Duodenal mucosa (tissue), 2 donors: ENCODE measurements at regions not wholly inside any gene's neighbourhood (a gene's known extent, or its start where the extent isn't known, plus 50 kb on each side); places are given as distances from the start of the nearest gene placed in this dataset.

ENCODE experiments used
- H3K27ac ChIP-seq: one replicate; pipeline ENCODE4 v1.7.0; 2013; ENCODE audit warnings: low read depth, low read length
- H3K27me3 ChIP-seq, 2 donors: one replicate each; pipeline ENCODE4 v1.7.0; 2013; ENCODE audit warnings: low read length in 2 of 2, control low read depth in 1 of 2; ENCODE audit not compliant: insufficient read depth in 2 of 2, control insufficient read depth in 1 of 2
- H3K36me3 ChIP-seq, 2 donors: one replicate each; pipeline ENCODE4 v1.7.0; 2013; ENCODE audit warnings: low read length in 2 of 2, control low read depth in 1 of 2; ENCODE audit not compliant: insufficient read depth in 2 of 2, control insufficient read depth in 1 of 2
- H3K4me1 ChIP-seq, 2 donors: one replicate each; pipeline ENCODE4 v1.7.0; 2013; ENCODE audit warnings: low read length in 2 of 2, control low read depth in 1 of 2; ENCODE audit not compliant: insufficient read depth in 2 of 2, control insufficient read depth in 1 of 2
- H3K4me3 ChIP-seq, 2 donors: one replicate each; pipeline ENCODE4 v1.7.0; 2013; ENCODE audit warnings: low read length in 2 of 2, low read depth in 1 of 2
- H3K9ac ChIP-seq, 2 donors: one replicate each; pipeline ENCODE4 v1.7.0; 2013; ENCODE audit warnings: low read length in 2 of 2, low read depth in 1 of 2
- H3K9me3 ChIP-seq, 2 donors: one replicate each; pipeline ENCODE4 v1.7.0; 2013; ENCODE audit warnings: low read length in 2 of 2, control low read depth in 1 of 2; ENCODE audit not compliant: control insufficient read depth in 1 of 2

DNA sequence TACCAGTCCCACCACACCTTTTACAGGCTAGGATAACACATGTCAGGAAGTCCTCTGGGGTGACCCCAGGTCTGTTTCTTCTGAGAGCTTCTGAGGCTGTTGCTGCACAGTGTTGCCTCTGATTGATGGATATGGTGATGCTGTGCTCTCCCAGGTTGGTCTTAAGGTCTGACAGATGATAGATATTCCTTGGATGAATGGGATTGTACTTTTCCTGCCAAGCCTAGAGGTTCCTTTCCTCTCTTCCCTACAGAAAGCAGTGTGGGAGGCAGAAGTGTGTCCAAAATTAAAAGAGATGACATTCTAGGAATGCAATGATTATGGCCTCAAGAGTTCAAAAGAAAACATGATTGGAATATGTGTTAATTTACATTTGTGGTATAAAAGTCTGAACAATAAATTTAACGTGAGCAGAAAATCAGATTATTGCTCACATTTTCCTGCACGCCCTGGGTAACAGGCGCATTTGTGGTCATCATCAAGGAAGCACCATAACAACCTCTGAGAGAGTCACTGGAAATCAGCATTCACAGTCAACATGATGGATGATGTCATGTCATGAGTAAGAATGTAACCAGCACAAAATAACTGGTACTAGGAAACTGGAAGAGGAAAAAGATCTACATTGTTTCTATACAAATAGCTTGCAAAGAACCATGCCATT, 73.7 kb downstream of the BBS10 start:
- Histone ChIP-seq H3K27ac (no peak overlapping the region), H3K4me1 (no peaks in the 10 kb centered on the region), H3K9me3 (no peaks in the 10 kb centered on the region), H3K36me3 (no peaks in the 10 kb centered on the region), H3K4me3 (no peak overlapping the region), H3K27me3 (no peaks in the 10 kb centered on the region), H3K9ac (no peak overlapping the region)

DNA sequence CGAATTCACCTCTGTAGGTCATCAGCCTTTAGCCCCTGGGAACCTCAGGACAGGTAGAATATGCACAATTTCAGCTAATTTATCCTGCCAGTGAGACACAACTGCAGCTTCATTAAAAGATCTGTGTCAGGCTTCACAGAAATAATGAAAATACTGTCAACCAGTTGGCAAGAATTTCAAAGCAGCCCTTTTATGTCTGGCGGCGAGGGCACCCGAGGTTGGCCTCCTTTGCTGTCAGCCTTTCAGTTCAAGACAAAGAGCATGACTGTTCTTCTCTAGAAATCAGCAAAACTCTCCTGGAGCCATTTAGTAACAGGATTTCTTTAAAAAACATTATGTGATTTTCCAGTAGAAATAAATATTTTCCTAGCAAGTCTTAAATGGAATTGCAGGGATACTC, 75.9 kb downstream of the BBS10 start:
- no peak overlapping the region for H3K4me3 ChIP-seq
- H3K27ac ChIP-seq = no peak overlapping the region
- no peaks in the 10 kb centered on the region for H3K27me3 ChIP-seq
- no peaks in the 10 kb centered on the region for H3K9me3 ChIP-seq
- H3K36me3 ChIP-seq = no peaks in the 10 kb centered on the region
- H3K4me1 ChIP-seq = no peaks in the 10 kb centered on the region
- H3K9ac ChIP-seq = no peak overlapping the region

DNA sequence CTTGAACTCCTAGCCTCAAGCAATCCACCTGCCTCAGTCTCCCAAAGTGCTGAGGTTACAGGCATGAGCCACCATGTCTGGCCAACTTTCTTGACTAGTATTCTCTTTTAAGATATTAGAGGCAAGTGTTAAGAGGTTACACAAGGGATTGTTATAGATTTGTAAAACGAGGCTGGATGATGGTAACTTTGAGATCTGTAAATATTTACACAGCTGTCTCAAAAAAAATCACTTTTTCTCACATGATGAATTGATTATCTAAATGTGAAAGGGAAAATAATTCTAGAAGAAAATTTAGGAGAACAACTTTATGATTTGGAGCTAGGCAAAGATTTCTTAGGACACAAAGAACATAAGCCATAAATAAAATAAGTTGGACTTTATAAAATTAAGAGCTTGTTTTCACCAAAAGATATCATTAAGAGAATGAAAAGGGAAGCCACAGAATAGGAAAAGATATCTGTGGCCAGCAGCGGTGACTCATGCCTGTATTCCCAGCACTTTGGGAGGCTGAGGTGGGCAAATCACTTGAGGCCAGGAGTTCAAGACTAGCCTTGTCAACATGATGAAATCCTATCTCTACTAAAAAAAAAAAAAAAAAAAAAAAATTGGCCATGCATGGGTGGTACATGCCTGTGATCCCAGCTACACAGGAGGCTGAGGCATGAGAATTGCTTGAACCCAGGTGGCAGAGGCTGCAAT, 77.4 kb downstream of the BBS10 start:
- H3K9ac ChIP-seq = no peak overlapping the region
- no peaks in the 10 kb centered on the region for H3K9me3 ChIP-seq
- H3K36me3 ChIP-seq = no peaks in the 10 kb centered on the region
- no peaks in the 10 kb centered on the region for H3K4me1 ChIP-seq
- H3K27me3 ChIP-seq = no peaks in the 10 kb centered on the region
- H3K4me3 ChIP-seq = no peak overlapping the region
- H3K27ac ChIP-seq = no peak overlapping the region

DNA sequence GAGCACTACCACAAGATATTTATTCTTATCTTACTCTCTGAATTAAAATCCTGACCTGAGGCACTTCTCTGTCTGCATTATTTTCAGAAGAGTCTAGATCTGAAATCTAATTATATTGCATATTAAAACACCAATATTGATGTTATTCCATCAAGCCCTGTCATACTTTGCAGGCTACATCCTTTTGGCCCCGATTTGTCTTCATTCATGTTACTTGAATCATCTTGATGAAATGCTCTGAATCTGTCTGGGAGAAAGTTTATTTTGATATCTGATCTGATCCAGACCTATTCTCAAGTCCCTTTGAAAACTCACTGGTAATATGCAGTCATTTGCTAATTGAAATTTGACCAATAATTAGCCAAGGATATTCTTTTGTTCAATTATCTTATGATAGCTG, 79.9 kb downstream of the BBS10 start:
- no peaks in the 10 kb centered on the region for H3K27me3 ChIP-seq
- H3K9ac ChIP-seq = no peak overlapping the region
- H3K27ac ChIP-seq = no peak overlapping the region
- no peaks in the 10 kb centered on the region for H3K9me3 ChIP-seq
- no peaks in the 10 kb centered on the region for H3K4me1 ChIP-seq
- no peak overlapping the region for H3K4me3 ChIP-seq
- no peaks in the 10 kb centered on the region for H3K36me3 ChIP-seq

DNA sequence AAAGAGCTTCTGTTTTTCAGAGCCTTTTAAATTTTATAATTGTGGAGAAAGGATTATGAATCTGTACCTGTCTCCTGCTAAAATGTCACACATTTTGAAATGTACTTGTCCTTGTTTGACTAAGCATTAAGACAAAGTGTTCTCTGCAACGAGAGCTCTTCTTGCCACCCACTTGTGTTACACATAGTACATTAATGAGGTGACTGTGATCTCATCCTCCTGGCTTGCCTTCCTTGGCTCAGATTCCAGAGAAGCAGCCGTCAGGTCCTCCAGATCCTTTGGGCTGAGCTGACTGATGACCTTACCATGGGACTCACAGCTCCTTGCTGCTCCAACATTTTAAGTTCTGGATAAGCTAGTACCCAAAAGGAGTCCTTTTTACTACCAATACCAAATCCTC, 81.4 kb downstream of the BBS10 start:
- H3K27me3 ChIP-seq = no peaks in the 10 kb centered on the region
- H3K4me3 ChIP-seq = no peak overlapping the region
- no peaks in the 10 kb centered on the region for H3K36me3 ChIP-seq
- no peak overlapping the region for H3K27ac ChIP-seq
- no peaks in the 10 kb centered on the region for H3K4me1 ChIP-seq
- H3K9ac ChIP-seq = no peak overlapping the region
- H3K9me3 ChIP-seq = no peaks in the 10 kb centered on the region

DNA sequence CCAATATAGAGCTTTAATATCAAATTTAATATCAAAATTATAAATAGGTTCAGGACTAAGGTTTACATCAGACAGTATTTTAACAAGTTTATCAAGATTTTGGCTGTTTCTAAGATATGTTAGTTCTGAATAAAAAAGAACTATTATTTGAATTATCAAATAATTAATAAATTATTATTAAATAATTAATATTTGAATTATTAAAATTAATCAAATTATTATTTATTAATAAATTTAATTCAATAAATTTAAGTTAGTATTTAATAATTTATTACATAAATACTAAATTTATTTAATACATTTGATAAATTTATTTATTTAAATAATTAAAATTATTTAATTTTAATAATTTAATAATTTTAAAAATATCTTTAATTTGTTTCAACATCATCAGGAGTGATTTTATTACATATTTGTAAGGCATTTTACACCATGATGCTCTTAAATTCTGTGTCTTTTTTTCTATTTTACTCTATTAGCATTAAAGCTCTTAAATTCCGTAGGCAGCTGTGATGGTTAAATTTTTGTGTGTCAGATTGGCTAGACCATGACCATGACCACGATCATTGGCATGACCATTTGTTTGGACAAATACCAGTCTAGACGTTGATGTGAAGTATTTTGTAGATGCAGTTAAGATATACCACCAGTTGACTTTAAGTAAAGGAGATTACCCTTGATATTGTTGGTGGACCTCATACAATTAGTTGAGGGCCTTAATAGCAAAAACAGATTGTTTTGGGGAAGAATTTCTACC, 82.6 kb downstream of the BBS10 start:
- no peak overlapping the region for H3K27ac ChIP-seq

DNA sequence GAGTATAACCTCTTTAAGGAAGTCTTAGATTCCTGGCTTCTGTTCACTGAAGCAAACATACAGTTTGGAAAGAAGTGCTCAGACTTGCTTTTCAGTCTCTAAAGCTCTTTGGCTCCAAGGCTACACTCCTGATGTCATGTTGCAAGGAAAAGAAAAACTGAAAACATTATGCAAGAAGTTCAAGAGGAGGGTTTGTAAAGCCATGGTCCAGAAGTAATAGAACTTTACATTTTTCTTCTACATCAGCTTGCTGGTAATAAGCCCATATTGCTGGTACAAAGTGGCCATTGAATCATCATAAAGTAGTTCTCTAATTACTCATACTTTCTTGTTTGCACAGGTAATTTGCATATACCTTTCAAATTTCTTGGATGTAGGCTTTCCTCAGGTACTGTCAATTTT, 83.6 kb downstream of the BBS10 start:
- Histone ChIP-seq H3K9ac (no peak overlapping the region), H3K27ac (no peak overlapping the region), H3K4me1 (no peaks in the 10 kb centered on the region), H3K4me3 (no peak overlapping the region), H3K27me3 (no peaks in the 10 kb centered on the region), H3K36me3 (no peaks in the 10 kb centered on the region), H3K9me3 (no peaks in the 10 kb centered on the region)

More for the DNA sequence above, 82.6 kb downstream of the BBS10 start:
- Histone ChIP-seq H3K4me3 (no peak overlapping the region), H3K27me3 (no peaks in the 10 kb centered on the region), H3K9ac (no peak overlapping the region), H3K36me3 (no peaks in the 10 kb centered on the region), H3K9me3 (no peaks in the 10 kb centered on the region), H3K4me1 (no peaks in the 10 kb centered on the region)

DNA sequence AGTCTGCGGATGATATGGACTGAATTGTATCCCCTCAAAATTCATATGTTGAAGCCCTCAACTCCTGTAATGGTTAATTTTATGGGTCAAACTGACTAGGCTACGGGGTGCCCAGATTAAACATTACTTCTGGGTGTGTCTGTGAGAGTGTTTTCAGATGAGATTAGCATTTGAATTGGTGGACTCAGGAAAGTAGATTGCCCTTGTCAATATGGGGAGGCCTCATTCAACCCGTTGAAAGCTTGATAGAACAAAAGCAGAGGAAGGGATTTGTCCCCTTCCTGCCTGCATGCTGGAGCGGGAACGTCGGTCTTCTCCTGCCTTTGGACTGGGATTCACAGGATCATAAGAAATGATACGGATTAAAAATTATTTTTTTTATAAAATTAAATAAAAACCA, 84.5 kb downstream of the BBS10 start:
- no peaks in the 10 kb centered on the region for H3K9me3 ChIP-seq
- no peaks in the 10 kb centered on the region for H3K27me3 ChIP-seq
- H3K9ac ChIP-seq = no peak overlapping the region
- H3K27ac ChIP-seq = no peak overlapping the region
- H3K4me1 ChIP-seq = no peaks in the 10 kb centered on the region
- no peak overlapping the region for H3K4me3 ChIP-seq
- no peaks in the 10 kb centered on the region for H3K36me3 ChIP-seq

DNA sequence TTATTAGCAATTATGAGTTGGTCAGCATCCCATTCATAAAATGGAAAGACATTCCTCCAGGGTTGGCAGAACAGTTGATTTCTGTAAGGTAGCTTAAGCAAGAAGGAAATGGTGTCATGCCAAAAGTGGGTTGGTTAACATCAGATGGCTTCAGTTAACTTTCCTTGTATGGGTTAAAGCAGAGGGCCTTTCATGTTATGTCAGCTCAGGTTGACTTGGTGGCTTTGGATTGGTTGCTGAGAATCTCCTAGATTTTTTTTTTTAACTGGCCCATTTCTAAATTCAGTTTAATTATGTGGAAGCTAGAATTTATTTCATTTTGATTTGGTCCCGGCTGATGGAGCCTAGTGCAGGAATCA, 87.8 kb downstream of the BBS10 start:
- no peak overlapping the region for H3K9ac ChIP-seq
- no peak overlapping the region for H3K4me3 ChIP-seq
- no peaks in the 10 kb centered on the region for H3K27me3 ChIP-seq
- H3K9me3 ChIP-seq = no peaks in the 10 kb centered on the region
- H3K4me1 ChIP-seq = no peaks in the 10 kb centered on the region
- no peaks in the 10 kb centered on the region for H3K36me3 ChIP-seq
- no peak overlapping the region for H3K27ac ChIP-seq

DNA sequence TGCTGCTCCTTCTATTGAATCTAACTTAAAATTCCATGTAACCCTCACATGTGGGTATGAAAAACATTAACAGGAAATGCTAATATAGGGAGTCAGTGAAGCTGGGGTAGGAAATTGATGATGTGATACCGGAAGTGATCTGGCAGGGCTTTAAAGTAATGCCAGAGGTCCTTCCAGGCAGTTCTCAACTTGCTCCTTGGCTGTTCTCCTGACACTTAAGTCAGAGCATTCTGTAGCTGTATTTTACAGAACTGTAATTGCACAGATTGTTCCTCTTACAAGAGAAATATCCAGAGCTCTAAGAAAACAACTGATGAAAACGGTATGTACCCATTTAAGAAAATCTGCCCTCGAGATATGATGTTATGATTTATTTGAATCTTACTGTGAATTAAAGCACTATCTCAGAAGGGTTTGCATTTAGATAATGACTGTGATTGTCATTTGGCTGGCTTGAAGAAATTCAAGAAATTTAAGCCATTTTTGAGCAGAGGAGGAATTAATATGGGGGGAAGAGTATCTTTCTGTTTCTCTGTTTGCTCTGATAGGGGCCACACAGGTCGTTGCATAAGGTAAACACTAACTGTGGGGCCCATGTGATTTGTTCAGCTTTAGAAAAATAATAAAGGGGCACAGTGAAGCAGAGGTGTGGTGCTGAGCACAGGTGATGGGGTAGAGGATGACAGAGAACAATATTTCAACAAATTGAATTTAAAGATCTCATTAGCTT, 88.4 kb downstream of the BBS10 start:
- Histone ChIP-seq H3K9me3 (no peaks in the 10 kb centered on the region), H3K36me3 (no peaks in the 10 kb centered on the region), H3K27me3 (no peaks in the 10 kb centered on the region), H3K9ac (no peak overlapping the region), H3K4me1 (no peaks in the 10 kb centered on the region), H3K4me3 (no peak overlapping the region), H3K27ac (no peak overlapping the region)
